ENCODE measurements at regions not wholly inside any gene's neighbourhood (a gene's known extent, or its start where the extent isn't known, plus 50 kb on each side); places are given as distances from the start of the nearest gene placed in this dataset.
"Not testable (repeated sequence)": the region's sequence is repeated elsewhere in the genome, so short reads cannot be mapped to it uniquely, and the experiment has no call there.

DNA sequence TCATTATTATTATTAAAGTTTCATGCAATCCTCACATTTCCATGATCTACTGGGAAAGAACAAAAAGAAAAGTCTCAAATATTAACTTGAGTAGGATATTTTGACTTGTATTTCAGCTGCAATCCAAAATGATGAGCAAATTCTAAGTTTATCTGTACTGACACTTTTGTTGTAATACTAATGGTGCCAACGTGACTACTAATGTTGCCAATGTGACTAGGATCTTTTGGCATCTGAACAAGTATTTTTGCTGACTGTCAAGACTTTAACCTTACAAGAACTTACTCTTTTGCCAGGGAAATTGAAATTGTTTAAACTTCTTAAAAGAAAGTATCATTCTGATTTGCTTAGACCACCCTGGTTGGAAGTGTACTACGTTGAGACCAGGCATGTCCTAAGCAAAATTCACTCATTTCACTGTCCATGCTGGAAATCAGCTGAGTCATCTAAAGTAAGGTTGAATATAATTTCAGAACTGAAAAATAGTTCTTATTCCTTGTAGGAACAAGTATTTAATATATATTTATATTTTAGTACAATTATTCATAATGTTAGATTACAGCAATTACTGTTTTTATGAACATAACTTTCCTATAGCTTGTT is 78.5 kb upstream of the LYZL1 start:
- no peak for FAIRE-seq
- DNase-seq (ENCODE audit: extremely low spot score, insufficient read length, low read depth): no peak

DNA sequence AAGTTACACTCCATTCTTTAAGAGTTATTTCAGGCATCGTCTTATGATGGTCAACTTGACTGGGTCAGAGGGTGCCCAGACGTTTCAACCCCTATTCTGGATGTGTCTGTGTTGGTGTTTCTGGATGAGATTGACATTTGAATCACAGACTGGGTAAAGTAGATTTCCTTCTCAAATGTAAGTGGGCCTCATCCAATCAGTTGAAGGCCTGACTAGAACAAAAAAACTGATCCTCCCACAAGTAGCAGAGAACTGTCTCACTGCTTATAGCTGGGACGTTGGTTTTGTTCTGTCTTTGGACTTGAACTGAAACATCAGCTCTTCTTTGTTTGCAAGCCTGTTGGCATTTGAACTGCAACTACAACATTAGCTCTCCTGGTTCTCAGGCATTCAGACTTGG is 76.3 kb upstream of the LYZL1 start:
- FAIRE-seq: no peak
- no peak for DNase-seq (ENCODE audit: extremely low spot score, insufficient read length, low read depth)

DNA sequence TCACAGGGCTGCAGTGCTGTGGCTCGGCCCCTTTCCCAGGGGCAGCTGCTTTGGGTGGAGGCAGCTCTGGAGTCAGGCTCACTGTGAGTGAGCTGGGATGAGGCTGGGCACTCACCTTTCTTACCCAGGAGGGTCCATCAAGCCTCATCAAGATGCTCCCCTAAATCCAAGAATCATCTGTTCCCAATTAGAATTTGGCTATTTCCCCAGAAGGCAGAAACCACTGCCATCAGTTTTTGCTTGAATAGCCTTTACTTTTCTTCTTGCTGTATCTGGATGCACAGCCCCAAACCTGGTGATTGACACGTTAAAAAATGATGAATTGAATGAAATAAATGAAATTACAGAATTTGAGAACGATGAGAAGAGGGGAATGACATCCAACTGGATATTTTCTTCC is 74.3 kb upstream of the LYZL1 start:
- FAIRE-seq: no peak
- no peak for DNase-seq (ENCODE audit: extremely low spot score, insufficient read length, low read depth)

DNA sequence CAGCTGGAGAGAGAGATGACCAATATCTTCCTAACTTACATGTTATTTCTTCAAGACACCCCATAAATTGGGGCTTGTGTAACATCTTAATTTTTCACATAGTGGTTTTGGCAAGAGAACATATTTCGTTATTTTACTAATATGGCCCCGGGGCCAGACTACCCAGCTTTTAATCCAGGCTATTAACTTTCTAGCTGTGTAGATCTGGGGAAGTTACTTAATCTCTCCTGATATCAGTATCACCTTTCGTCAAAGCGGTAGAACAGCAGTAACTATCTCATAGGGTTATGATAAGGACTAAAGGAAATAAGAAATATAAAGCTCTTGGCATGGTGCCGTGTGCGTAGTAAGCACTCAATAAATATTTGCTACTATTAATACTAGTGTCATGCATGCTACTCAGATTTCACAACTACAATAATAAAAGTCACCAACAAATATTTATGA is 71.6 kb upstream of the LYZL1 start:
- DNase-seq (ENCODE audit: extremely low spot score, insufficient read length, low read depth) (no peak), FAIRE-seq (no peak)

DNA sequence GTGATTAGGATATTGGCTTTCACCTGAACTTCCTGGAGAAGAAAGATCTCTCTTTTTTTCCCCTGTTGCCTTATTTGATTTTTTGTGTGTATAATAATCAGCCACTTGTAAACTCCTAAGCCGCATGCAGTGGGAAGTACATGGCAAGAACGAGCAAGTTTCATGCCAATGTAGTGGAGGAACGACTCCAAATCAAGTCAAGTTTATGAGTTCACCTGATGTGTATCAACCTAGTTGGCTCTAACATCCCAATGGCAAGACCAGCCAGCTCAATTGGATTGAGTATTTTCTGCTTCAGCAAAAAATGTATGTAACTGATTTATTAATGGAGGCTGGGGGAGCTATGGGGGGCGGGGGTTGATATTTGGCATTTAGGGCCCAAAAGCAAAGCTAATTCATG is 65.5 kb upstream of the LYZL1 start:
- FAIRE-seq: no peak
- DNase-seq (ENCODE audit: extremely low spot score, insufficient read length, low read depth): no peak

DNA sequence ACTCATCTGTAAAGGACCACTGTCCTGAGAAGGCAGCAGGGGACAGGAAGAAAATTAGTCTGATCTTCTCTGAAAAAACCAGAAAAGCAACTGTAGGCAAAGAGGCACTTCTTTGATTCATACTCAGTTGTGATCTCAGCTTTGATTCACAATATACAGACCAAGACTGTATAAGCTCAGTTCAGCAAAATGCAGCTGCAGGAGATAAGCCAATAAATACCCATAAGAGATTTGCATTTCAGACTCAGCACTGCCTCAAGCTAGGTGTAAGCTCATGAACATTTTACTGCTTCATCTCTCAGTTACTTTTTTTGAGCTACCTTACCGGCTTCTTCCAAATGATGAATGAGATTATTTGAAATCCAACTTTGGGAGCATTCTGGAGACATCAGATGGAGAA is 64.2 kb upstream of the LYZL1 start:
- DNase-seq (ENCODE audit: extremely low spot score, insufficient read length, low read depth): no peak
- no peak for FAIRE-seq

DNA sequence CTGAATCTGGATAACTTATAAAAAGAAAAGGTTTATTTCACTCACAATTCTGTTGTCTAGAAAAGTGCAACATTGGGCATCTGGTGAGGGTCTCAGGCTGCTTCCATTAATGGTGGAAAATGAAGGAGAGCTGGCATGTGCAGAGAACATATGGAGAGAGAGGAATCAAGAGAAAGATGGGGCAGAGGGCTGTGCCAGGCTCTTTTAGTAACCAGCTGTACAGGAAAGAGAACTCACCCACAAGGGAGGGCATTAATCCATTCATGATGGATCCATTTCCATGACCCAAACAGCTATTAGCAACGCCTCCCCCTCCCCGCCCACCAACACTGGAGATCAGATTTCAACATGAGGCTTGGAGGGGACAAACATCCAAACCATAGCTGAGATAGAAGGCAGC is 61.7 kb upstream of the LYZL1 start:
- FAIRE-seq: no peak

DNA sequence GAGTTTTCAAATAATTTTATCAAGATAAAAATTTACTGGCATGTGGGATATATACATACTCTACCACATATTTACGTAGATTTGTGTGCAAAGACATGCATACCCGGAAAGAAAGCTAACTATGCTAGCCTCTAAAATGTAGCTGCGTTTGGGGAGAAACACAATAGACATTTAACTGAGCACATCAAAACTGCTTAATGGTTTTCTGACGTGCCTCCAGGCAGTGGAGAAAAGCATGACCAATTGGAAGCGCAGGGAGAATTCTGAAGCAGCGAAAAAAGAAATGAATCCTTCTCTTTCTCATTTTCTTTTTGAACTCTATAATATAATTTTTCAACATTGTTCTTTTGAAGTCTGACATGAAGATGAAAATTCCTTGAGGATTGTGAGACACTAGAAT is 60.3 kb upstream of the LYZL1 start:
- DNase-seq (ENCODE audit: extremely low spot score, insufficient read length, low read depth) (no peak), FAIRE-seq (no peak)

More for the DNA sequence above, 61.7 kb upstream of the LYZL1 start:
- no peak for DNase-seq (ENCODE audit: extremely low spot score, insufficient read length, low read depth)

DNA sequence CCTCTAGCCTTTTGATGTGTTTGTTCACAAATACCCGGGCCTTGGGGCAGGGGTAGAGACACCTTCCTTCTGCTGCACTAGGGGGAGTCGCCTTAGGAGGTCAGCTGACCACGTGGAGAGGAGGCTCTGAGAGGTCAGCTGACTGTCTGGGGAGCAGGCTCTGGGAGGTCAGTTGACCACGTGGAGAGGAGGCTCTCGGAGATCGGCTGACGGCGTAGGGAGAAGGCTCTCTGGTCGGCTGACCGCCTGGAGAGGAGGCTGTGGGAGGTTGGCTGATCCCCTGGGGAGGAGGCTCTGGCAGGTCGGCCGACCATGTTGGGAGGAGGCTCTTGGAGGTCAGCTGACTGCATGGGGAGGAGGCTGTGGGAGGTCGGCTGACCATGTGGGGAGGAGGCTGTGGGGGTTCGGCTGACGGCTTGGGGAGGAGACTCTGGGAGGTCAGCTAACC is 59.6 kb upstream of the LYZL1 start:
- DNase-seq (ENCODE audit: extremely low spot score, insufficient read length, low read depth) (no peak), FAIRE-seq (no peak)

DNA sequence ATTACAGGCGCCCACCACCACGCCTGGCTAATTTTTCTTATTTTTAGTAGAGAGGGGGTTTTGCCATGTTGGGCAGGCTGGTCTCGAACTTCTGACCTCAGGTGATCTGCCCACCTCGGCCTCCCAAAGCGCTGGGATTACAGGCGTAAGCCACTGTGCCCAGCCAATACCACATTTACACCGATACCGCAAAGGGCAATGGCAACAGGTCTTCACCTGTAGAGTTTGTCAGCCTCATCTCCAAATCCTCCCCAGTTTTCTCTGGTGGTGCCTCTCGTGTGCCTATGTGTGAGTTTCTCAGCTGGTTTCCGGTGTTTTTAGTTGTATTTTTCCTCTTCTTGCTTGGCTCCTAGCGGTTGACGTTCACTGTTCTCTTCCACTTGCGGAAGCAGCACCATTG is 52.0 kb upstream of the LYZL1 start:
- FAIRE-seq; DNase-seq (ENCODE audit: extremely low spot score, insufficient read length, low read depth): not testable (repeated sequence)

DNA sequence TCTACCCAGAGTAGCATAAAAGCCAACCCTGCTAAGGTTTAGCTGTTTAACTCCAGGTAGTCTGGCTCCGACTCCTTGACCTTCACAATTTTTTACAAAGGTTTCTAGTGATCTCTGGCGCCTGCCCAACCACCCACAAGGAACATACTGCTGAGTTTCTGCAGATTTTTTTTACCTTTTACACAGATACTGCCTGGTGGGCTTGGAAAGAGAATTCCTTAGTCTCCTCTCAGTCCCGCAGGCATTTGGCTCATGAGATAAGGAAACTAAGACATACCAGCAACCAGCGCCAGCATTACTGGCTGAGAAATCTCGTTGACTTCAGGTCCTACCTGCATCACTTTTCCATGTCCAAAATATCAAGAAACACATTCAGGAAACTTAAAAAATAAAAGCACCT is 51.1 kb upstream of the LYZL1 start:
- DNase-seq (ENCODE audit: extremely low spot score, insufficient read length, low read depth) (no peak), FAIRE-seq (no peak)

DNA sequence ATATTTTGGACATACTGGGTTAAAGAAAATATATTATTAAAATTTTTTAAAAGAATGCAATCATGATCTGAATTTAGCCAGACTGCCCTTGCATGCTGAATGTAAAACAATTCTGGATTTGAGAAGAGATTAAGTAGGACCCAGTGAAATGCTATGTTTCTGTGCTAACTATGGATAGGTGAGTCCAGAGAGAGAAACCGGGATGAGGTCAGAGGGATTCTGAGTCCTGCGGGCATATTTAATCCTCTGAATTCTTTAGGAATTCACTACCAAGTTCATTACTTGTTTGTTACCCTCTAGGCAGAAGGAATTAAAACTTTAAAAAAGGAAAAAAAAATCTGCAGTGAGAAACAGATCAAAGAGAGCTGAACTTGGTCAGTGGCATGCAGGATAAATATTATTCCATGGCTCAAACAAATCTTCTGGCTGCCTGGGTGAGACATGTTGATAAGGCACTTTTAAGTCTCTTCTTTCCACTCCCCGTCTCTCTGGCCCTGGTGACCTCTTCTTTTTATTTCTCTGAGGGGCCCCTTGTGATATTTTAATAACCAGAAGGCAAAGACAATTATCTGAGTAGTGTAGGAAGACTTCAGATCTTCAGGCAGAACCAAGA is 50.2 kb upstream of the LYZL1 start:
- DNase-seq (ENCODE audit: extremely low spot score, insufficient read length, low read depth): no peak
- FAIRE-seq: no peak
